Mucosa of descending colon (tissue), 3 donors: ENCODE measurements at regions not wholly inside any gene's neighbourhood (a gene's known extent, or its start where the extent isn't known, plus 50 kb on each side); places are given as distances from the start of the nearest gene placed in this dataset.
"Not testable (repeated sequence)": the region's sequence is repeated elsewhere in the genome, so short reads cannot be mapped to it uniquely, and the experiment has no call there.

ENCODE experiments used
- ATAC-seq: fragments of 200-7000 bp; cut with Tn5 transposase; one replicate; pipeline ENCODE4 v1.9.1; 2020; ENCODE audit warnings: mild to moderate bottlenecking, moderate library complexity
- DNase-seq, 3 donors: peaks; one replicate each; pipeline ENCODE4 v3.0.0-alpha.2; 2020
- H3K36me3 ChIP-seq: fragments of 200-600 bp; one replicate; pipeline ENCODE4 v1.8.0; 2021; ENCODE audit warnings: low read depth, mild to moderate bottlenecking
- H3K4me1 ChIP-seq: fragments of 200-600 bp; one replicate; pipeline ENCODE4 v1.8.0; 2021; ENCODE audit warnings: low read depth, mild to moderate bottlenecking
- H3K4me3 ChIP-seq: fragments of 200-600 bp; one replicate; pipeline ENCODE4 v1.8.0; 2021; ENCODE audit warnings: mild to moderate bottlenecking
- H3K9me3 ChIP-seq: fragments of 200-600 bp; one replicate; pipeline ENCODE4 v1.8.0; 2021; ENCODE audit warnings: mild to moderate bottlenecking
- CTCF ChIP-seq: fragments of 200-600 bp; IDR thresholded peaks from one replicate; pipeline ENCODE4 v1.8.0; 2022; ENCODE audit warnings: antibody characterized with exemption, mild to moderate bottlenecking
- intact Hi-C, 2 donors: fragments of 100-400 bp; cut with DNase I in 1 of 2; cut with micrococcal nuclease in 1 of 2; formaldehyde crosslinking; loops; one replicate each; pipeline versions ENCODE4 v1.11.0 to v1.11.1; 2022; cut with DNase I, micrococcal nuclease
- donor health status: DM: no; HTN: no; CAD: no; lungs with moderate emphysema.
- donor health status: DM: no; HTN: no; CAD: no.
- donor health status: DM: no; HTN: yes; CAD: no.

GRCh38 chr19:23481043-23481442 lies 85.8 kb upstream of the ZNF91 start:
- ATAC-seq (peak; percentile 97), DNase-seq (peak in 1 of 3 donors; percentile 23)
- H3K9me3 ChIP-seq, result no peaks in the 10 kb centered on the region
- H3K4me3 ChIP-seq, result no peak overlapping the region
- no peaks in the 10 kb centered on the region for H3K4me1 ChIP-seq
- TF ChIP-seq CTCF, result no peak
- H3K36me3 ChIP-seq, result no peaks in the 10 kb centered on the region
- intact Hi-C loops, result no loop called here

DNA sequence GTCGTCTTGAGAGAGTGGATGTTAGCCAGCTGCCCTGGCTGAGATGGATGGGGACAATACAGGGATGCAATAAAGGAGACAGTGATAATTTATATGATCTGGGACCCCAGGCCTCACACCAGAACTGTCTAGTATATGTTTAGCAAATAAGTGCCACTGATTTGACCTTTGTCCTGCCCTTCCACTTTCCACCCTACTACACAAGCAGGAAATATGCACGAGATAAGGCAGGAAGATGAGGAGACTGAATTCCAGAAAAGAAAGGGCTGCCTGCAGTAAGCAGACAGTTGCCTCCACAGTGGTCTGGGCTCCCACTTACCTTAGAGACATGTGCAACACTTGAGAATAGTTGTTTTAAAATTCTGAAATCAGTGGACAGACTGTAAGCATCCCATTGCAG lies 80.2 kb upstream of the ZNF91 start:
- H3K4me1 ChIP-seq, result peaks cover 17% of the 10 kb centered on the region
- ATAC-seq, result peak; percentile 52
- no peak overlapping the region for H3K4me3 ChIP-seq
- no peak for TF ChIP-seq CTCF
- no peaks in the 10 kb centered on the region for H3K9me3 ChIP-seq
- intact Hi-C loops, result no loop called here
- DNase-seq, result no peak
- no peaks in the 10 kb centered on the region for H3K36me3 ChIP-seq

DNA sequence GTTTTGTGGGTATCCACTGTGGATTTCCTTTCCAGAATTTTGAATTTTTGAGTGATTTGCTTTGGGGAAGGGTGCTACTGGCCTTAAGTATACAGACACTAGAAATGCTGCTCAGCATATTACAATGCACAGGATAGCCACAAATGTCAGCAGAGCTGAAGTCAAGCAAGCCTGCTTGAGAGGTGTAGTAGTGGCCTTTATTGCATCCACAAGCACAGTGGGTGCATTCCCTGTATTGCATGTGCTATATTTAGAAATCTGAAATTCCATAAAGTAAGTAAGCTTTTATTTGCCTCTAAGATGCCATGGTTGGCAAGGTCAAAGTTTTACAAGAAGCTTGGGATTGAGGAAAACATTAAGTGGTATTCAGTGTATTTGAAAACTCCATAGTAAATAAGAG lies 79.5 kb upstream of the ZNF91 start:
- H3K4me3 ChIP-seq, result no peak overlapping the region
- no peaks in the 10 kb centered on the region for H3K9me3 ChIP-seq
- H3K36me3 ChIP-seq, result no peaks in the 10 kb centered on the region
- TF ChIP-seq CTCF, result no peak
- peaks cover 17% of the 10 kb centered on the region for H3K4me1 ChIP-seq
- intact Hi-C loops, result no loop called here
- peak; percentile 53 for ATAC-seq
- no peak for DNase-seq

DNA sequence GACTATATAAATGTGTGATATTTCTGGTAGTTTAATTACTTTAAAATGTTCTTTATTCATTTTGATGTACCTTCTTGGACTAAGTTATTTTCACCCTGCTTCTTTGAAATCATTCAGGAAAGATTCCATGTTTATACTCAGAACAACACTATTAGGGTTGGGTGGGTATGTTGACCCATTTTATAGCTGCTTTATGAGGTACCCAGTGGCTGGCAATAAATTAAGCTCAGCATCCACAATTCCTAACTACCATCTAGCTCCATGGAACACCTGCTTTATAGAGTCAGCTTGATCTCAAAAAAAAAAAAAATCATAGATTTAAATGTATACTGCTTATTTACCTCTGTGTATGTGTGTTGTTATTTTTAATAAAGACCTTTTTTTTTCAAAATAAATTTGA lies 78.9 kb upstream of the ZNF91 start:
- Histone ChIP-seq H3K4me3 (no peak overlapping the region), H3K4me1 (peaks cover 17% of the 10 kb centered on the region), H3K36me3 (no peaks in the 10 kb centered on the region), H3K9me3 (no peaks in the 10 kb centered on the region)
- intact Hi-C loops, result no loop called here
- TF ChIP-seq CTCF, result no peak
- peak; percentile 57 for ATAC-seq
- no peak for DNase-seq

DNA sequence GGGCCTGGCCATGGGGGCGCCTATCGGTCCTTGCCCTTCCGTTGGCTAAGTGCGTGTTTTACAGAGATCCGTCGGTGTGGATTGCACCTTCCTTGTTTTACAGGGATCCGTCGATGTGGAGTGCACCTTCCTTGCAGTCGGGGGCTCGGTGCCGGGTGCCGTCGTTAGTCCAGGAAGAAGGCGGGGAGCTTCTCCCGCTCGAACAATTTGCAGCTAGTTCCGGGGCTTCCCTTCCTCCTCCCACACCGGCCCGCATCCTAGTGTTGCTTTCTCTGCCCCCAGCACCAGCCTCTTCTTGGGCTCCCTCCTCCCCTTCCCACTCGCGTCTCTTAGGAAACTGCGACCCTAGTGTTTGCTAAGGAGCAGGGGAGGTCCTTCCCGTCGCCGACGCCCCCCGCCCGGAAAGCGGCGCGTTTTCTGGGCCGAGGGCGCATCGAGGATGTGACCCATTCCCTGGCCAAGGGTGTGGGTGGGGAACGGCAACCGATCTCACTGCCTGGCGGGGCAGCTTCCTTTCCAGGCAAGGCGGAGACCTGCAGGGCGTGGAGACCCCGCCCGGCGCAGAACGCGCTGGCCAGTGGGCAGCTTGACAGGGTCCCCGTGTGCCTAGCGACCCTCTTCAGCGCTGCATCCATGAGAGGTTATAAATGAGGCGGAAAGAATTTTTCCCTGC lies 75.7 kb upstream of the ZNF91 start:
- ATAC-seq (peak; percentile 58), DNase-seq (peak; percentile 39 to 62 (median 52))
- Histone ChIP-seq H3K4me1 (peaks cover 17% of the 10 kb centered on the region), H3K9me3 (no peaks in the 10 kb centered on the region), H3K36me3 (no peaks in the 10 kb centered on the region), H3K4me3 (no peak overlapping the region)
- intact Hi-C loops, result no loop called here
- TF ChIP-seq CTCF, result no peak

DNA sequence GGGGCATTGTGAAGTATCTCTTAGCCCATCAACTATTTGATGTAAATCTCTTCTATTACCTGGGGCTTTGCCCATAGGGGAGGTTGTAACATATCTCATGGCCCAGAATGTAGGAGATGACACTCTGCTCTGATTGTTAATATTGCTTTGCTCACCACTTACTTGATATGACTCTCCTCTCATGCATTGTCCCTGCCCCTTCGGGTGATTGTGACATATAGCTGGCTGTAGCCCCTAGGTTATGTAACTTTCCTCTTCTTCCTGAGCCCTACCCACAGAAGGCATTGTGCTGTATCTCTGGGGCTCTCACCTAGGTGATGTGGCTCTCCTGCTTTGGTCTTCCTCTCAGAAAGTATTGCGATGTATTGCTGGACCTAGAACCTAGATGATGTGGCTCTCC lies 69.1 kb upstream of the ZNF91 start:
- H3K4me1 ChIP-seq, H3K4me3 ChIP-seq, intact Hi-C loops, H3K36me3 ChIP-seq, H3K9me3 ChIP-seq, ATAC-seq, DNase-seq: not testable (repeated sequence)
